ENCODE measurements at regions not wholly inside any gene's neighbourhood (a gene's known extent, or its start where the extent isn't known, plus 50 kb on each side); places are given as distances from the start of the nearest gene placed in this dataset.

- no peak for TF ChIP-seq CTCF (IDR thresholded peaks at IDR 0.05; ENCODE audit: insufficient read depth, low read length)
- no peak for DNase-seq (ENCODE audit: low read depth)
- no peak overlapping the region for H3K4me3 ChIP-seq (ENCODE audit: low read depth, low read length)
Observed at GRCh38 chr3:182484682-182485081, 308.6 kb upstream of the ATP11B start.

GRCh38 chr3:182485301-182485700, 308.0 kb upstream of the ATP11B start:
- TF ChIP-seq CTCF (IDR thresholded peaks at IDR 0.05; ENCODE audit: insufficient read depth, low read length) = no peak
- no peak for DNase-seq (ENCODE audit: low read depth)
- no peak overlapping the region for H3K4me3 ChIP-seq (ENCODE audit: low read depth, low read length)

- no peak for DNase-seq (ENCODE audit: low read depth)
- H3K4me3 ChIP-seq (ENCODE audit: low read depth, low read length) = no peak overlapping the region
- no peak for TF ChIP-seq CTCF (IDR thresholded peaks at IDR 0.05; ENCODE audit: insufficient read depth, low read length)
Observed at GRCh38 chr3:182486463-182486862, 306.8 kb upstream of the ATP11B start.

- no peak overlapping the region for H3K4me3 ChIP-seq (ENCODE audit: low read depth, low read length)
- TF ChIP-seq CTCF (IDR thresholded peaks at IDR 0.05; ENCODE audit: insufficient read depth, low read length) = no peak
- no peak for DNase-seq (ENCODE audit: low read depth)
Observed at GRCh38 chr3:182487143-182487542, 306.2 kb upstream of the ATP11B start.

- no peak for TF ChIP-seq CTCF (IDR thresholded peaks at IDR 0.05; ENCODE audit: insufficient read depth, low read length)
- no peak overlapping the region for H3K4me3 ChIP-seq (ENCODE audit: low read depth, low read length)
- DNase-seq (ENCODE audit: low read depth) = no peak
Observed at GRCh38 chr3:182487611-182488010, 305.7 kb upstream of the ATP11B start.

DNA sequence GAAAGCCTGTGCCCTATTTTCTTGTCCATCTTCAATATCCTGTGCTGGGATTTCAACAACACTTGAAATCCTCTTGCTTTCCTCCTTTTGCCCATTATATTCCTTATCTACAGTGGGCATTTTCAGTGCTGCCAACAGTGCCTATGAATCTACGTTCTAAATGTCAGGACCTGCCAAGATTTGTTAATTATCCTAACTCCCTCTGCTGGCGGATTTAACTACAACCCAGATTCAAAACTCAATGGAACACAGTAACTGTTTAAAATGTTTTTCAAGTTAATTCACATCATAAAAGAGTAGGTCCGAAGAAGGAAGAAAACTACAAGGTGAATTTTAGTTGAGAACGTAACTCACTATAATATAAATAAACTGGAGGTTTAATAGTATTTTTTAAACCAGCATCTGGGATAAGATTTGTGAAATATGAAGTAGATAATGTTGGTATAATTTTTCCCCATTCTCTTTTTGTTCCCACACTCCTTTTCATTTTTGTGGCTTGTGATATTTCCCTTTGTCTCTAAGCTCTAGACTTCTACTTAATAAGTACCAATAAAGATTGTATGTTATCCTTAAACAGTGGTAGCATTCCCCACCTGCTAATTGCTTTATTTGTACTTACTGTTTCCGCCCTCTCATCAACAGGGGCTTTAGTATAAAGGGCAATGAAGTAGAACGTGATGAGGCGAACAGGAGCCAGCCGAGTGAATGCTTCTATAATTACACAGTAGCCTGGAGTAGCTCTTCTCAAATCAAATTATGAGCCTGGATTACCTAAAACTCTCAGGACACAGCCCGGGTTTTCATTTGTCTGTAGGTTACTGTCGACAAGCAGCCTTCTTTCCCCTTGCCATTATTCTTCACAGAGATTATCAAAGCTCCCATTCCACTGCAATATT, 302.5 kb upstream of the ATP11B start:
- no peak for TF ChIP-seq CTCF (IDR thresholded peaks at IDR 0.05; ENCODE audit: insufficient read depth, low read length)
- DNase-seq (ENCODE audit: low read depth) = peak; percentile 4
- no peak overlapping the region for H3K4me3 ChIP-seq (ENCODE audit: low read depth, low read length)

Data from fibroblast of the aortic adventitia (primary cell).